GM23248 (cell line): ENCODE measurements at regions not wholly inside any gene's neighbourhood (a gene's known extent, or its start where the extent isn't known, plus 50 kb on each side); places are given as distances from the start of the nearest gene placed in this dataset.

Source experiments
- EZH2 ChIP-seq: fragments of 200-600 bp; sonication (generic); IDR thresholded peaks from 2 replicates; pipeline ENCODE4 v1.6.1; 2018; ENCODE audit warnings: antibody characterized with exemption, mild to moderate bottlenecking; ENCODE audit not compliant: insufficient read depth, poor library complexity, severe bottlenecking
- EZH2phosphoT487 ChIP-seq: fragments of 200-600 bp; sonication (generic); IDR thresholded peaks from 2 replicates; pipeline ENCODE4 v1.6.1; 2018; ENCODE audit warnings: antibody characterized with exemption, moderate library complexity, mild to moderate bottlenecking, low read depth; ENCODE audit not compliant: insufficient read depth

- TF ChIP-seq EZH2 (no peak), EZH2phosphoT487 (no peak)
Measured at GRCh38 chr17:77068915-77069314, 71.9 kb upstream of the SEC14L1 start.
